ENCODE measurements at regions not wholly inside any gene's neighbourhood (a gene's known extent, or its start where the extent isn't known, plus 50 kb on each side); places are given as distances from the start of the nearest gene placed in this dataset.

DNA sequence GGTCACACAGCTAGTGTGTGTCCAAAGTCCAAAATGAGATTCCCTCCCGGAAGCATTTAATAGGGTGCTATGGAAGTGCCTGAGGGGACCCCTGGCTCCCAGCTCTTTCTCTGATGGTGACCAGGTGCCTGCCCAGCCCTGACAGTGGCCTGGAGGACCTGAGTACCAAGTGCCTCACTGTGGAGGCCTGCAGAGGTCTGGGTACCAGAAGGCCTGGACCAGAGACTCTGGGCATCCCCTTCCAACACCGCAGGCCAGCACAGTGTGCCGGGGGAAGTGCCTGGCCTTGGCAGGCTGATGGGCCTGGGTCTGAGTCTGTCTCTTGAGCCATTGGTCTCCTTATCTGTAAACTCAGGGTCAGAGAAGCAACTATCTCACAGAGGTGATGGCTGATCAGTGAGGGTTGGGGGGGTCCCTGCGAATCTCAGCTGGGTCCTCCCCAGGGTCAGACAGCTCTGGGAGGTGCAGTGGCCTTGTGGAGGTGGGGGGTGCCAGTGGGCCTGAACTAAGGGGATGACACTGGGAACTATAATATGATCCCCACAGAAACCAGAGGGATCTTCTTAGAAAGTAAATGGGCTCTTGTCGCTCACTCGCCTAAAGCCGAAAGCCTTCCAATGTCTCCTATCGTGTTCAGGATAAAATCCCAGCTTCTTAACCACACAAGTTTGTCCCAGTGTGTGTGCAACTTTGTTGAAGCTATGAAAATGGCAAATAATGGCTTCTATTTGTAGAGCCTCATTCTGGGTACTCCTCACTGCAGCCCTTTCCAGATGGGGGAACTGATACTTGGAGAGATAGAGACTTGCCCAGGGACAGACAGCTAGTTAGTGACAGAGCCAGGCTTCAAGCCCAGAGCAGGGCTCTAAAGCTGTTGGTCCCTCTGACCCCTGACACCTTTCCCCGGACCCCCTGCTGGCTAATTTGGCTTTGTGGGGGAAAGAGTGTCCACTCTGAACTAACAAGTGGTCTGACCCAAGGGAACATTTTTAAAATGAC, 225.1 kb downstream of the TFCP2L1 start:
- no peaks in the 10 kb centered on the region for H3K4me1 ChIP-seq (ENCODE audit: control insufficient read depth, insufficient read depth, low read length)
- RAD21 ChIA-PET (ENCODE audit: unreplicated experiment): no interaction called here
- no peak overlapping the region for H3K4me3 ChIP-seq
- no peaks in the 10 kb centered on the region for H3K79me2 ChIP-seq (ENCODE audit: control insufficient read depth, insufficient read depth, low read length)
- H2AFZ ChIP-seq (ENCODE audit: control insufficient read depth, low read depth, low read length): no peak overlapping the region
- DNase-seq (ENCODE audit: low read depth, low spot score): no peak
- POLR2A ChIA-PET: no interaction called here
- SMC1A ChIA-PET (ENCODE audit: uncharacterized antibody, unreplicated experiment): no interaction called here
- FAIRE-seq: no peak
- in situ Hi-C loops (cut with MboI): no loop called here
- ATAC-seq: no peak
- no TSS peak for BruUV-seq (replicated peaks)
- H3K9me3 ChIP-seq (replicated peaks; ENCODE audit: control insufficient read depth, insufficient read depth, low read length): no peaks in the 10 kb centered on the region
- H3K4me2 ChIP-seq (ENCODE audit: control insufficient read depth, insufficient read depth): no peak overlapping the region
- no peak for TF ChIP-seq POU2F2 (IDR thresholded peaks at IDR 0.05; ENCODE audit: borderline replicate concordance, low read depth, low read length)
- no peak for TF ChIP-seq EED (IDR thresholded peaks at IDR 0.05; ENCODE audit: low read depth)
- TF ChIP-seq SUPT20H (IDR thresholded peaks at IDR 0.05; ENCODE audit: borderline replicate concordance, control insufficient read depth, low read depth, low read length): no peak
- TF ChIP-seq STAT1 (conservative IDR thresholded peaks at IDR 0.05): no peak
- peaks cover 0 to 5% of the 10 kb centered on the region in 2 experiments; a peak in 1 of 4 replicates for H3K27me3 ChIP-seq (replicated peaks in 1 of 2; ENCODE audit: control insufficient read depth in 2 of 2, insufficient read depth in 2 of 2, low read length in 1 of 2)
- 62% methylated on average over 9 of the region's 9 CpGs for WGBS (ENCODE audit: insufficient coverage, insufficient replicate concordance, low lambda C conversion rate, missing lambda C conversion rate)
- no peak overlapping the region for H3K27ac ChIP-seq (ENCODE audit: control insufficient read depth, insufficient read depth)
- CTCF ChIA-PET: interaction anchor here (1.0 kb wide), 1 partner anchor 20 kb away, joined by 5 read pairs; no protein-coding TSS in a partner anchor
- no peaks in the 10 kb centered on the region for H3K36me3 ChIP-seq (ENCODE audit: control insufficient read depth in 2 of 2, insufficient read depth in 2 of 2, low read length in 1 of 2)
- H3K9ac ChIP-seq (ENCODE audit: control insufficient read depth, insufficient read depth, low read length): no peak overlapping the region
- H4K20me1 ChIP-seq (ENCODE audit: control insufficient read depth, insufficient read depth): no peaks in the 10 kb centered on the region
- intact Hi-C loops (cut with micrococcal nuclease; ENCODE audit: unreplicated experiment): no loop called here

DNA sequence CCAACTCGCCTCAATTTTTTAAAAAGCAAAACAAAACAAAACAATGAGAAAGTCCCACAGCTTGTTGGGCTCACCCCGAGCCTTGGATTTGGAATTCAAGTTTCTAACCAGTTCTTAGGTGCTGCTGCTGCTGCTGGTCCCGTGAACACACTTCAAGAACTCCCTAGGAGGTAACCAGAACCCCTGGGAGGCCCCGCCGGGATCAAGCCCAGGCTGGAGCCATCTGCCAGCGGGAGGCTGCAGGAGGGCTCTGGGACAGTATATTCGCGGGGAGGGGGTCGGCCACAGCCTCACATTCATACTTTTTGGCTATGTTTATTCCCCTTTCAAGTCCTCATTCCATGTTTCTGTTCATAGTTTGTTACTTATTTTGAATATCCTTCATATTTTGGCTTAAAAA, 223.4 kb downstream of the TFCP2L1 start:
- ChIA-PET RAD21 (ENCODE audit: unreplicated experiment) (no interaction called here), SMC1A (ENCODE audit: uncharacterized antibody, unreplicated experiment) (no interaction called here), CTCF (interaction anchor here (0.9 to 1.7 kb wide), 2 partner anchors 9 to 18 kb away, joined by 3 to 8 read pairs; no protein-coding TSS in a partner anchor), POLR2A (no interaction called here)
- H3K36me3 ChIP-seq (ENCODE audit: control insufficient read depth in 2 of 2, insufficient read depth in 2 of 2, low read length in 1 of 2): no peaks in the 10 kb centered on the region
- H3K9me3 ChIP-seq (replicated peaks; ENCODE audit: control insufficient read depth, insufficient read depth, low read length): no peaks in the 10 kb centered on the region
- no peaks in the 10 kb centered on the region for H3K4me1 ChIP-seq (ENCODE audit: control insufficient read depth, insufficient read depth, low read length)
- ATAC-seq (no peak), FAIRE-seq (no peak), DNase-seq (ENCODE audit: low read depth, low spot score) (no peak)
- H3K27me3 ChIP-seq (replicated peaks in 1 of 2; ENCODE audit: control insufficient read depth in 2 of 2, insufficient read depth in 2 of 2, low read length in 1 of 2): peaks cover 0 to 5% of the 10 kb centered on the region in 2 experiments; a peak in 2 of 4 replicates
- no peak overlapping the region for H3K27ac ChIP-seq (ENCODE audit: control insufficient read depth, insufficient read depth)
- intact Hi-C loops (cut with micrococcal nuclease; ENCODE audit: unreplicated experiment) (no loop called here), in situ Hi-C loops (cut with MboI) (no loop called here)
- H3K9ac ChIP-seq (ENCODE audit: control insufficient read depth, insufficient read depth, low read length): no peak overlapping the region
- H3K4me2 ChIP-seq (ENCODE audit: control insufficient read depth, insufficient read depth): no peak overlapping the region
- no peaks in the 10 kb centered on the region for H4K20me1 ChIP-seq (ENCODE audit: control insufficient read depth, insufficient read depth)
- WGBS (ENCODE audit: insufficient coverage, insufficient replicate concordance, low lambda C conversion rate, missing lambda C conversion rate): 34% methylated on average over 9 of the region's 9 CpGs
- no peak overlapping the region for H2AFZ ChIP-seq (ENCODE audit: control insufficient read depth, low read depth, low read length)
- BruUV-seq (replicated peaks): no TSS peak
- no peaks in the 10 kb centered on the region for H3K79me2 ChIP-seq (ENCODE audit: control insufficient read depth, insufficient read depth, low read length)
- H3K4me3 ChIP-seq: no peak overlapping the region
- TF ChIP-seq CREM (IDR thresholded peaks at IDR 0.05; ENCODE audit: low read depth) (no peak), EGR1 (IDR thresholded peaks at IDR 0.05; ENCODE audit: borderline replicate concordance in 1 of 2, low read depth in 2 of 2, low read length in 2 of 2) (no peak), ZNF24 (IDR thresholded peaks at IDR 0.05) (no peak), NKRF (conservative IDR thresholded peaks at IDR 0.05) (no peak), WRNIP1 (IDR thresholded peaks at IDR 0.05; ENCODE audit: borderline replicate concordance, low read depth, low read length) (no peak)
- TF ChIP-seq, protein P1, sequence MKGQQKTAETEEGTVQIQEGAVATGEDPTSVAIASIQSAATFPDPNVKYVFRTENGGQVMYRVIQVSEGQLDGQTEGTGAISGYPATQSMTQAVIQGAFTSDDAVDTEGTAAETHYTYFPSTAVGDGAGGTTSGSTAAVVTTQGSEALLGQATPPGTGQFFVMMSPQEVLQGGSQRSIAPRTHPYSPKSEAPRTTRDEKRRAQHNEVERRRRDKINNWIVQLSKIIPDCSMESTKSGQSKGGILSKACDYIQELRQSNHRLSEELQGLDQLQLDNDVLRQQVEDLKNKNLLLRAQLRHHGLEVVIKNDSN (IDR thresholded peaks at IDR 0.05; ENCODE audit: borderline replicate concordance, extremely low read length, insufficient read depth, low read depth, low read length): no peak
